Activated naive CD4-positive, alpha-beta T cell treated with anti-CD3 and anti-CD28 coated beads, Interleukin-2, amount 50 U/mL, for 72 hours (primary cell): ENCODE measurements at regions not wholly inside any gene's neighbourhood (a gene's known extent, or its start where the extent isn't known, plus 50 kb on each side); places are given as distances from the start of the nearest gene placed in this dataset.

Experiments
- ATAC-seq, 2 donors: fragments of 150-1000 bp; cut with Tn5 transposase; 2 replicates each; pipeline ENCODE4 v1.10.0; 2021; ENCODE audit warnings: mild to moderate bottlenecking in 2 of 2, moderate library complexity in 2 of 2
- DNase-seq, 2 donors: peaks; one replicate each; pipeline ENCODE4 v3.0.0; 2021 to 2022; ENCODE audit warnings: low spot score in 2 of 2
- H3K27ac Mint-ChIP-seq, 2 donors: one replicate each; pipeline ENCODE4 v1.8.0; 2022; ENCODE audit warnings: mild to moderate bottlenecking in 2 of 2, mixed read lengths in 2 of 2
- H3K36me3 Mint-ChIP-seq, 2 donors: one replicate each; pipeline ENCODE4 v1.8.0; 2022; ENCODE audit warnings: mixed read lengths in 2 of 2
- H3K9me3 Mint-ChIP-seq, 2 donors: one replicate each; pipeline ENCODE4 v1.8.0; 2022; ENCODE audit warnings: mixed read lengths in 2 of 2

DNA sequence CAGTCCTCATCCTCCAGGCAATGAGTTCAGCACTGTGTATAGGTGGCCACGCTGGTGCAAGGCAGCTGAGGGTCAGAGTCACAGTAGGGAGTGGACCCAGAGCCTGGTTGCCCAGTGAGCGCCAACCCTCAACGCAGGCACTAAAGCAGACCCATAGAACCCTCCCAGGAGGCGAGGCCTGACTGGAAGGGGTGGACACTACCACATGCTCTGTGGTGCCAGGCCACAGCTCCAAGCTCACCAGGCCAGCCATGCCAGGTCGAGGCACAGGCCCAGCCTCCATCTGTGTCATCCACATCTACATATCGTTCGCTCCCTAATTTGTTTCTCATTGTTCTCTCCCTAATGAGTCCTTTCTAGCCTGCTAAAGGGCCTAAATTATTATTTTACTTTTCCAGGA lies 165.8 kb upstream of the GPR12 start:
- H3K27ac Mint-ChIP-seq, result no peak overlapping the region
- no peak for ATAC-seq

DNA sequence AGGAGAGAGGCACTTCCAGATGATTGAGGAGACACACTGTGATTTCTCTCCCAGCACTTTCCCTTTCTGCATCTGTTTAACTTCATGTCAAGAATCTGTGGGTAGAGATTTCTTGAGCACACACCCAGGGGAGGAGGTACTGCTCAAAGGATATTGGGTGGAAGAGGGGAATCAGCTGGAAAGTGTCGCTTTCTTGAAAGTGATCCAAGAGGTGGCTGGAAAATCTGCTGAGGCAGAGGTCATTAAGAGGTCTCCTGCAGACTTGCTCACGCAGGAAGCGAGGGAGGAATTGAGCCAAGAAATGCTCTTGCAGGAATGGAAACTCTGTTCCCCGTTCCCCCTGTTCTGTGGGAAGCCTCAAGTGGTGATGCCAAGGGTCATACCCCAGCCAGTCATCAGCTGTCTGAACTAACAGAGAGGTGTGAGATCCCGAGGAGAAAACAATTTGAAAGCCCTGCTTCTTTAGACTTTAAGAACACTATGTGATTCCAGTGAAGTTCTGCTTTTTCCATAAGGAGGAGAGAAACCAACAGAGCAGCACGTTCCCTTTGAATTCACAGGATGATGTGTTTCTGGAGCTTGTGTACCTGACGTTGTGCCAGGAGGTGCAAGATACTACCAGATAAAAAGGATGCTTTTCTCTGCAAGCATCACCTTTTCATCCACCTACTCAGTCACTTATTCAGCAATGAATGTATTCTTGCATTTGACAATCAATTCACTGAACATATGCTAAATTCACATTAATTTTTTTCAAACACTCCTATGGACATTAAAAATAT lies 163.4 kb upstream of the GPR12 start:
- no peak for ATAC-seq
- Mint-ChIP-seq H3K9me3 (no peaks in the 10 kb centered on the region), H3K36me3 (no peaks in the 10 kb centered on the region)

More for the DNA sequence above, 165.8 kb upstream of the GPR12 start:
- Mint-ChIP-seq H3K36me3 (no peaks in the 10 kb centered on the region), H3K9me3 (no peaks in the 10 kb centered on the region)
- DNase-seq, result no peak

GRCh38 chr13:26921918-26922317 lies 161.3 kb upstream of the GPR12 start:
- Mint-ChIP-seq H3K36me3 (no peaks in the 10 kb centered on the region), H3K27ac (no peak overlapping the region), H3K9me3 (no peaks in the 10 kb centered on the region)
- DNase-seq (no peak), ATAC-seq (no peak)

More for the DNA sequence above, 163.4 kb upstream of the GPR12 start:
- no peak for DNase-seq
- no peak overlapping the region for H3K27ac Mint-ChIP-seq

DNA sequence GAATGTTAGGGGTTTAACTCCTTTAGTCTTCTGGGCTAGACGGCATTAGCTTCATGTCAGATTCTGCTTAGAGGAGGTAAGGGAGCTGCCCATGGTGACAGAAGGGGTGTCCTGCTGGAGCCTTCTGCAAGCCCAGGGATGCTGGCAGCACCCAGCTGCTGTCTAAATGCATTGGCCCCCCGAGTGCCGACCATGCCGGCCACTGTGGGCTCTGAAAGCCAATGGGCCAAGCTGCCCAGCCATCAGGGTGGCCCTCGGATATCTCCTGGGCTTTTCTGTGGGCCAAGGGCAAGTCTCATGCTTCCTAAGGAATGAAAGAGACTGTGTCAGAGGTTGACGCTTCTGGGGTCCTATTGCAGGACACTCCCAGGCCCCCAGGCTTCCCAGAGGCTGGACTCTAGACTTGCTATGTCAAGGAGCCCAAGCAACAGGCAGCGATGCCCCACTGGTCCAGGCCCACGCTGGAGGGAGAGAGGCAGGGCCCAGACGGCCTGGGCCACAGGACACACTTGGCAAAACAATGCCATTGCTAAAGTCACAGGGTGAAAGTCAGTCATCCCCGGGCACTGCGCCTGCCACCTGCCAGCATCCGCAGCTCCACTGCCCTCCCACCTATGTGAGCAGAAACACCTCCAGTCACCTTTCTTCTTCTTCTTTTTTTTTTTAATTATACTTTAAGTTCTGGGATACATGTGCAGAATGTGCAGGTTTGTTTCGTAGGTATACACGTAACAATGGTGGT lies 160.2 kb upstream of the GPR12 start:
- no peaks in the 10 kb centered on the region for H3K9me3 Mint-ChIP-seq

DNA sequence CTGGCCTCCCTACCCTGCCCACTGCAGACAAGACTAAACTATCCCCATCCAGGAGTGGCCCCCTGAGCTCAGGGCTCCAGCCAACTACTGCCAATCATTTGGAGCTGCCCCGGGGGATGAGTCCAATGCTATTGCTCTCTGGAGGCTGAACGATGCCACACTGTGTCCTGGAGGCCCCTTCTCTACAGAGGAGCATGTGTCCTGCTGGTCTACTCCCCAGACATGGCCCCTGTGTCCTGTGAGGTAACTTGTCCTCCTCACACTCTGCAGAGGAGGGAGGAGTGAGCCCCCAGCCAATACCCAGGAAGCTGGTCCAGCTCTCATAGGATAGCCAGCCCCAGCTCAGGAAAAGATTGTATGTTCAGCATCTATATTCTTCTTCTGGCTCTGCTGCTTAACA lies 159.1 kb upstream of the GPR12 start:
- DNase-seq (no peak), ATAC-seq (no peak)
- H3K9me3 Mint-ChIP-seq, result peaks cover 0 to under 1% of the 10 kb centered on the region in 2 donors
- no peaks in the 10 kb centered on the region for H3K36me3 Mint-ChIP-seq
- peak overlapping the region in 1 of 2 donors; percentile 31 for H3K27ac Mint-ChIP-seq

More for the DNA sequence above, 160.2 kb upstream of the GPR12 start:
- Mint-ChIP-seq H3K27ac (no peak overlapping the region), H3K36me3 (no peaks in the 10 kb centered on the region)
- DNase-seq, result no peak
- no peak for ATAC-seq

- no peak for ATAC-seq
- peak overlapping the region in 1 of 2 donors; percentile 31 for H3K27ac Mint-ChIP-seq
- no peaks in the 10 kb centered on the region for H3K36me3 Mint-ChIP-seq
Observed at GRCh38 chr13:26919311-26919710, 158.7 kb upstream of the GPR12 start.

DNA sequence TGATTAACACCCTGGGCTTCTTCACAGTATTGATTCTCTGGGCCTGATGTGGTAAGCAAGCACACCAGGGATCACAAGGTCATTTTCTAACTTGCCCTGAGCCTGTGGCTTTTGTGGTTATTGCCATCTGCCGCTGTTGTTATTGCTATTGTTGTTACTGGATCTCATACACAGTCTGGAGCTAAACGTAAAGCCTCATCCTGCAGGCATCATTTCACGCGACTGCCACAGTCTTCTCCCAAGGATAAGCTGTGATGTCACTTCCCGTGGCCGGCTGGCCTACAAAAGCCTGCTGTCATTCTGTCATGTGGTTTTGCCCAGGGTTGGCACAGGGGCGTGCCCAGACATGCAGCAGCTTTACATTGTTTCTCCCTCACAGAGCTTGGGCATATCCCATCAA lies 154.0 kb upstream of the GPR12 start:
- DNase-seq, result peak in 1 of 2 donors; percentile 60
- peak overlapping the region; percentile 31 to 84 for H3K27ac Mint-ChIP-seq
- peaks cover 0 to 3% of the 10 kb centered on the region in 2 donors for H3K9me3 Mint-ChIP-seq
- peak in 1 of 2 donors; percentile 85 for ATAC-seq
- no peaks in the 10 kb centered on the region for H3K36me3 Mint-ChIP-seq

More at GRCh38 chr13:26919311-26919710, 158.7 kb upstream of the GPR12 start:
- H3K9me3 Mint-ChIP-seq, result peaks cover 0 to 3% of the 10 kb centered on the region in 2 donors
- no peak for DNase-seq

DNA sequence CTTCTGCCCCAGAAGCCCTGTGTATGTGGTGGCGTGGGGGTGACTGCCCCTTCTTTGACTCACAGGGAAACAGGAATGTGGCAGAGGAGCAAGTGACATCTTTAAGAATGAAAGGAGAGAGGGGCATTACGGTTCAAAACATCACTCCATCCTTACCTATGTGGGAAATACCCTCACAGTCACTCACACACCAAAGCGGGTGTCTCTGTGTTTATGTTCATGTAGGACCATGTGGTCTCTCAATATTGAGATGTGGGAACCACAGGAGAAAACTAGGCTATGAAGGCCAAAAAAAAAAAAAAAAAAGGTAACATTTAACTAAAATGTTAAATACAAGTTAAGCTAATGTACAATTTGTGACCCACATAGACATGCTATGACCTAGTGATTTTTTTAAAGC lies 153.6 kb upstream of the GPR12 start:
- peaks cover 0 to 3% of the 10 kb centered on the region in 2 donors for H3K9me3 Mint-ChIP-seq
- peak in 1 of 2 donors; percentile 33 for ATAC-seq
- H3K36me3 Mint-ChIP-seq, result no peaks in the 10 kb centered on the region
- H3K27ac Mint-ChIP-seq, result no peak overlapping the region
- no peak for DNase-seq

GRCh38 chr13:26910754-26911465 lies 150.3 kb upstream of the GPR12 start:
- ATAC-seq (no peak), DNase-seq (no peak)
- Mint-ChIP-seq H3K36me3 (no peaks in the 10 kb centered on the region), H3K27ac (no peak overlapping the region), H3K9me3 (peaks cover 0 to 3% of the 10 kb centered on the region in 2 donors)

DNA sequence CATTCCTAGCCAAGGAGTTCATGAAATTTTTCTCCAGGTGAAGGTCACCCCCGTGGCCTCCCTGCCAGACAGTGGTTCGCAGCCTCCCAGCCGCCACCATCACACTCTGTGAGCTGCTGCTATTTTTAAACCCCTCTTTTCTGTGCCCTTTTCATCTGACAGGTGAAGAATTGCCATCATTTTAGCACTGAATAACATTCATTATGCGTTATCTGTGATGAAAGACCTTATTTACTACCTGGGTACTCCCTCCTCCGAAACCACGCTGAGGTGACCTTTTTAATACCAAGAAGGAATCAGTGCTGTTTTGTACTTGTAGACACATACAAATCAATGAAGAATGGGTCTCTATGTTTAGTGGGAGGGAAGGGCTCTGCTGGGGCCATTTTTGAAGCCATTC lies 148.9 kb upstream of the GPR12 start:
- no peaks in the 10 kb centered on the region for H3K36me3 Mint-ChIP-seq
- DNase-seq (no peak), ATAC-seq (no peak)
- no peaks in the 10 kb centered on the region for H3K9me3 Mint-ChIP-seq
- no peak overlapping the region for H3K27ac Mint-ChIP-seq

DNA sequence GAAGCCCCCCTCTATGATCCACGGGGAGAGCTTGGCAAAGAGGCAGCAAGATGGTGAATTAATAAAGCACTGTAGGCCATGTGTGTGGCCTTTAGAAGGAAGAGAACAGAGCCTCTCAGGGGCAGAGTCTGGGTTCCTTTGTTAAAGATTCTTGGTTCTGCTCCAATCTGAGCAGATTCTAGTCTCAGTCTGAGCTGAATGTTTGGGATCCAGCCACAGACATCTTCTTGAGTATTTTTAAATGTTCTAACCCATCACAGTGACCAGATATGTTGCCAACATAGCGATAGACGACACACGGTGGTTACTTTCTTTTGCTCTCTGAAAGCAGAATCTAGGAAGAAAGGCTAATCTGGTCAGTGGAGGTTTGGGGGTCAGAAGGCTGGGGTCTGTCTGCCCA lies 147.5 kb upstream of the GPR12 start:
- no peaks in the 10 kb centered on the region for H3K36me3 Mint-ChIP-seq
- no peak for DNase-seq
- ATAC-seq, result no peak
- no peak overlapping the region for H3K27ac Mint-ChIP-seq
- no peaks in the 10 kb centered on the region for H3K9me3 Mint-ChIP-seq

DNA sequence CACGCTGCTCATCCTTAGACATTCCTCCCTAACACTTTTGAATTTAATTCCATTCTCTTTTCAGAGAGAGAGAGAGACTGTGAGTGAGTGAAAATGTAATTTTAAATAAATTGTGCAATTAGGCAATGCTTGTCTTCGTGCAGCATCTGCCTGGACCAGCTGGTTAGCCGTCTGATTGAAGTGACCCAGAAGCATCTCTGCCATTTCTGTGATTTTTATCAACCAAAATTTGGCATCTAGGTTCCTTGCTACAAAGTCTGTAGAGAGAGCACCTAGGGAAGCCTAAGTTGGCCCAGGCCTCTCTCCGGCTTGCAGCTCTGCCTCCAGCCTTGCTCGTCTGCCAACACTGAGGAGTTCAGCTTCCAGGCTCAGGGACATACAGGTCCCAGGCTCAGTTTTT lies 138.6 kb upstream of the GPR12 start:
- ATAC-seq, result no peak
- DNase-seq, result no peak
- H3K9me3 Mint-ChIP-seq, result no peaks in the 10 kb centered on the region
- H3K36me3 Mint-ChIP-seq, result no peaks in the 10 kb centered on the region
- H3K27ac Mint-ChIP-seq, result no peak overlapping the region

- ATAC-seq (no peak), DNase-seq (no peak)
- Mint-ChIP-seq H3K27ac (no peak overlapping the region), H3K9me3 (no peaks in the 10 kb centered on the region), H3K36me3 (no peaks in the 10 kb centered on the region)
Observed at GRCh38 chr13:26897706-26898550, 137.3 kb upstream of the GPR12 start.

DNA sequence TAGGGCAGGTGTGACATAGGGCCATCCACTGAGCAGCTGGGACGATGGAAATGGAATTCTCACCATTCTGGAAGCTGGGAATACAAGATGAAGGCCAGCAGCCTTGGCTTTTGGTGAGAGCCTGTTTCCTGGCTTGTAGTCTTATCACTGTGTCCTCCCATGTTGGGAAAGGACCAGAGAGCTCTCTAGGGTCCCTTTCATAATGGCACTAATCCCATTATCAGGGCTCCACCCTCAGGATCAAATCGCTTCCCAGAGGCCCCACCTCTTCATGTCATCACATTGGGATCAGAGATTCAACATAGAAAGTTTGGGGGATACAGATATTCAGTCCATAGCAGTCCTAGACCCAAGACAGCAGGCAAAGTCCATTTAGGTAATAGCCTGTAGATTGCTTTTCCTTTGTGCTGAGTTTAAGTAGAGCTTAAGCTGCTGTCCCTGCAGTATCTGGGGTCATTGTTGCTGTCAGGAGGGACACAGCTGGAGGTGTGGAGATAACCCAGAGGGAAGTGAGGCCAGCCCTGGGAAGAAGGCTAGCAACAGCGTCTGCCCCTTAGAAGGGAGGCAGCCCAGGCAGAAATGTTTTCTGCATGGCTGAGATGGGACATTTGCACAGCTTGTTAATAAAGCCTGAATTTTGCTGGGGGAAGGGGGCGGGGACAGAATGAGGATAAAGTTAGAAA lies 136.5 kb upstream of the GPR12 start:
- H3K27ac Mint-ChIP-seq, result no peak overlapping the region

GRCh38 chr13:26895808-26896466 lies 135.4 kb upstream of the GPR12 start:
- no peak overlapping the region for H3K27ac Mint-ChIP-seq
- no peaks in the 10 kb centered on the region for H3K36me3 Mint-ChIP-seq
- ATAC-seq (no peak), DNase-seq (no peak)
- no peaks in the 10 kb centered on the region for H3K9me3 Mint-ChIP-seq

More for the DNA sequence above, 136.5 kb upstream of the GPR12 start:
- DNase-seq (no peak), ATAC-seq (no peak)
- Mint-ChIP-seq H3K9me3 (no peaks in the 10 kb centered on the region), H3K36me3 (no peaks in the 10 kb centered on the region)
